BJ (cell line): ENCODE measurements at regions not wholly inside any gene's neighbourhood (a gene's known extent, or its start where the extent isn't known, plus 50 kb on each side); places are given as distances from the start of the nearest gene placed in this dataset.

Source experiments
- CTCF ChIA-PET: fragments of 350-600 bp; formaldehyde crosslinking; extraction: SDS; loops from one replicate; lab custom pipeline; 2021; ENCODE audit warnings: antibody characterized with exemption, inconsistent platforms; lab: Yijun Ruan, JAX
- POLR2A ChIA-PET: fragments of 300-600 bp; sonication (Branson Sonifier 250); formaldehyde crosslinking; extraction: SDS; loops from one replicate; lab custom pipeline; 2021; ENCODE audit warnings: antibody characterized with exemption; lab: Charles Lee
- DNase-seq: peaks from one replicate; pipeline ENCODE4 v3.0.0-alpha.2; 2011; ENCODE audit warnings: low read depth
- H3K27me3 ChIP-seq: 2 replicates; pipeline ENCODE4 v1.6.0; 2011; ENCODE audit warnings: low read length; ENCODE audit not compliant: control insufficient read depth, insufficient read depth
- H3K36me3 ChIP-seq: 2 replicates; pipeline ENCODE4 v1.5.1; 2011; ENCODE audit warnings: low read length; ENCODE audit not compliant: control insufficient read depth, insufficient read depth
- H3K4me3 ChIP-seq: 2 replicates; pipeline ENCODE4 v1.5.1; 2011; ENCODE audit warnings: low read depth, mild to moderate bottlenecking, control low read depth, low read length
- CTCF ChIP-seq: IDR thresholded peaks from 2 replicates; pipeline ENCODE4 v1.5.1; 2011; ENCODE audit warnings: low read depth, mild to moderate bottlenecking, control low read depth, inconsistent platforms, low read length, moderate library complexity; ENCODE audit not compliant: insufficient read depth

- DNase-seq = no peak
- H3K4me3 ChIP-seq = no peak overlapping the region
- no peaks in the 10 kb centered on the region for H3K36me3 ChIP-seq
- TF ChIP-seq CTCF = no peak
- H3K27me3 ChIP-seq = no peaks in the 10 kb centered on the region
- ChIA-PET CTCF (no interaction called here), POLR2A (no interaction called here)
These were observed 138.3 kb downstream of the SNX19 start for GRCh38 chr11:130778026-130778425.

- no peak for DNase-seq
- no peak for TF ChIP-seq CTCF
- POLR2A ChIA-PET = no interaction called here
These were observed 137.6 kb downstream of the SNX19 start for GRCh38 chr11:130778705-130779104.

GRCh38 chr11:130779267-130779666, 137.0 kb downstream of the SNX19 start:
- H3K27me3 ChIP-seq = no peaks in the 10 kb centered on the region
- CTCF ChIA-PET = no interaction called here
- no peak for TF ChIP-seq CTCF
- no peak for DNase-seq
- H3K4me3 ChIP-seq = no peak overlapping the region
- no peaks in the 10 kb centered on the region for H3K36me3 ChIP-seq
- POLR2A ChIA-PET = no interaction called here

More at GRCh38 chr11:130778705-130779104, 137.6 kb downstream of the SNX19 start:
- no peaks in the 10 kb centered on the region for H3K27me3 ChIP-seq
- no peak overlapping the region for H3K4me3 ChIP-seq
- CTCF ChIA-PET = no interaction called here
- H3K36me3 ChIP-seq = no peaks in the 10 kb centered on the region

- POLR2A ChIA-PET = no interaction called here
- TF ChIP-seq CTCF = no peak
- Histone ChIP-seq H3K27me3 (no peaks in the 10 kb centered on the region), H3K4me3 (no peak overlapping the region), H3K36me3 (no peaks in the 10 kb centered on the region)
- CTCF ChIA-PET = no interaction called here
- DNase-seq = no peak
These were observed 136.3 kb downstream of the SNX19 start for GRCh38 chr11:130779943-130780342.

- no peaks in the 10 kb centered on the region for H3K27me3 ChIP-seq
- DNase-seq = no peak
- H3K36me3 ChIP-seq = no peaks in the 10 kb centered on the region
- ChIA-PET POLR2A (no interaction called here), CTCF (no interaction called here)
- H3K4me3 ChIP-seq = no peak overlapping the region
- TF ChIP-seq CTCF = no peak
These were observed 135.8 kb downstream of the SNX19 start for GRCh38 chr11:130780437-130780836.
